Urinary bladder (tissue), 3 donors: ENCODE measurements at regions not wholly inside any gene's neighbourhood (a gene's known extent, or its start where the extent isn't known, plus 50 kb on each side); places are given as distances from the start of the nearest gene placed in this dataset.
"Not testable (repeated sequence)": the region's sequence is repeated elsewhere in the genome, so short reads cannot be mapped to it uniquely, and the experiment has no call there.

Experiments used
- DNase-seq: peaks from one replicate; pipeline ENCODE4 v3.0.0-alpha.2; 2015; ENCODE audit errors: extremely low spot score
- H3K27ac ChIP-seq: one replicate; pipeline ENCODE4 v1.5.1; 2013; ENCODE audit warnings: low read depth, mild to moderate bottlenecking, moderate library complexity
- H3K36me3 ChIP-seq: one replicate; pipeline ENCODE4 v1.6.1; 2013; ENCODE audit warnings: mild to moderate bottlenecking, moderate library complexity; ENCODE audit not compliant: insufficient read depth
- H3K4me1 ChIP-seq: one replicate; pipeline ENCODE4 v1.6.1; 2013; ENCODE audit warnings: mild to moderate bottlenecking, moderate library complexity; ENCODE audit not compliant: insufficient read depth
- H3K4me3 ChIP-seq: one replicate; pipeline ENCODE4 v1.5.1; 2013; ENCODE audit warnings: low read depth, low read length
- WGBS: extraction: QIAGEN DNeasy Blood & Tissue Kit; methylation state at CpG from one replicate; pipeline ENCODE4 v1.1.7; 2013; 5-methylcytosine and 5-hydroxymethylcytosine counted together
- donor health status: healthy with polysubstance abuse.
- donor health status: healthy.

DNA sequence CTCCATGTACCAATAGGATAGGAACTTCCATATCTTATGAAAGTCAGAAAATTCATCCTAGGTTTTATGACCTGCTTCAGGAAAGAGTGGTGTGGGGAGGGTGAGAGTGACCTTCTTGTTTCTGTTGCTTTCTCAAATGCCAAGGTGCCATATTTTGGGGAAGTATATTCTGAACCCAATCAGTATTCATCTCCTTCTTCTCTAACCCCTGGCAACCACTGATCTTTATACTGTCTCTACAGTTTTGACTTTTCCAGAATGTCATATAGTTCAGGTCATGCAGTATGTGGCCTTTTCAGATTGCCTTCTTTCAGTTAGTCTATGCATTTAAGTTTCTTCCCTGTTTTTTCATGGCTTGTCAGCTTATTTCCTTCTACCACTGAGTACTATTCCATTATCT lies 321.4 kb upstream of the SEMA6A start:
- H3K27ac ChIP-seq, result no peak overlapping the region
- no peaks in the 10 kb centered on the region for H3K4me1 ChIP-seq

DNA sequence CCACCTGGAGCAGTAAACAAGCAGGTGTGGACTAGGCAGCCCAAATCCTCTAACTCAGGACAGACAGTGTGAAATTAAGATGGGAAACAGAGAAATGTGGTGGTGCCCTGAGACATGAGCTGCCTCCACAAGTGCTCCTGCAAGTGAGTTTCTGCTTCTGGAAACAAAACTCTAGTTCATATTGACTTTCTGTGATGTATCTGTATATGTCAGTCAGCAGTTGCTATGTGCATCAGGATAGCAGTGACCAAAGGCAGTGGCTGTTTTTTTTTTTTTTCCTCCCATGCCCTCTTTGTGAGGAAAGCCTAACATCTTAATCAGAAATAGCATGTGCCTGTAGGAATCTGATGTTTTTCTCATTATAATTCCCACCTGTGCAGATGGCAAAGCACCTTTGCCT lies 318.4 kb upstream of the SEMA6A start:
- DNase-seq, result no peak

More for the DNA sequence above, 321.4 kb upstream of the SEMA6A start:
- Histone ChIP-seq H3K36me3 (no peaks in the 10 kb centered on the region), H3K4me3 (no peak overlapping the region)
- DNase-seq, result no peak

DNA sequence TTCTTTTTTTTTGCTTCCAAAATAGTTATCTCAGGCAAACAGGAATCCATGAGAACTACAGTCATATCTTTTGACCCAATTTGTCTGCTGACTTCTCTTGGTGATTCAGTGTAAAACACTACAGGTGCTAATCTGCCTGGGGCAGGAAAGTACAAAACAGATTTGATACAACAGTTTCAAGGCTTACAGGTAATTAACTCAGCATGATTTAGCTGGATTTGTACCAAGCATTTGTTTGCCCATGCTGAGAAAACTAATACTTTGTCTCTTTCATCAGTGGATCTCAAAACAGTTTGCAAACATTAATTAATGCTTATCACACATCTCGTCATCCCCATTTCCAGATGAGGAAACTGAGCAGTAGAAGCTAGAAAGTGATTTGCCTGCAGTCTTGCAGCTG lies 312.5 kb upstream of the SEMA6A start:
- WGBS, result 90% methylated on average over 1 of the region's 1 CpG
- Histone ChIP-seq H3K4me3 (no peak overlapping the region), H3K27ac (no peak overlapping the region), H3K4me1 (no peaks in the 10 kb centered on the region), H3K36me3 (no peaks in the 10 kb centered on the region)
- DNase-seq, result no peak

More for the DNA sequence above, 318.4 kb upstream of the SEMA6A start:
- Histone ChIP-seq H3K4me3 (no peak overlapping the region), H3K36me3 (no peaks in the 10 kb centered on the region), H3K4me1 (no peaks in the 10 kb centered on the region), H3K27ac (no peak overlapping the region)

DNA sequence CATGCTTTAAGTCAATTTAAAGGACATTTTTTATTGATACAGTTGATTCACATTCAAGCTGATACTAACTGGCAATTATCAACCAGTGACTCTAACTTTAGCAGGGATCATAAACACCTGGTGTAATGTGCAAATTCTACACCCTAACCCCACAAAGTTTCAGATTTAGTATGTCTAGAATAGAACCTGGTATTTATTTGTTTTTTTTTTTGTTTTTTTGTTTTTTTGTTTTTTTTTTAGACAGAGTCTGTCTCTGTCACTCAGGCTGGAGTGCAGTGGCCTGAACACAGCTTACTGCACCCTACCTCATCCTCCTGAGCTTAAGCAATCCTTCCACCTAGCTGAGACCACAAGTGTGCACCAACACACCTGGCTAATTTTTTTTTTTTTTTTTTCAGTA lies 311.2 kb upstream of the SEMA6A start:
- no peak for DNase-seq
- H3K36me3 ChIP-seq, result no peaks in the 10 kb centered on the region

DNA sequence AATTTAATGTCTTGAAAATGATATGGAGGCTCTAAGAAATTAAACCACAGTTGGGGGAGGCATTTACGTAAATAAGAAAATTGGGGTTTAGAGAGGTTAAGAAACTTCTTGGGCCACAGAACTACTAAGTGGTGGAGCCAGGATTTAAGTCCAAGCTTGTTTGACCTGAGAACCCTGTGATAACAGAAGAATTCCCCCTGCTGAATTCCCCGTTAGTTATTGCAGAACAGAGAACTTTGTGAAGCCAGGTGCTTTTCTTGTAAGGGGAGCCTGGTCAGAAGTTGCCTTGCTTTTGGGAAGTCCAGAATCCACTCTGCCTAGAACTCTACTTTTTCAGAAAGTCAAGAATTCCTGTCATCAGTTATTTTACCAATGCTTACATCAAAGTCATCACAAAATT lies 309.3 kb upstream of the SEMA6A start:
- H3K4me1 ChIP-seq, result no peaks in the 10 kb centered on the region
- H3K36me3 ChIP-seq, result no peaks in the 10 kb centered on the region
- no peak overlapping the region for H3K4me3 ChIP-seq
- DNase-seq, result no peak
- no peak overlapping the region for H3K27ac ChIP-seq
- WGBS, result 96% methylated on average over 2 of the region's 2 CpGs

More for the DNA sequence above, 311.2 kb upstream of the SEMA6A start:
- Histone ChIP-seq H3K4me3 (no peak overlapping the region), H3K27ac (no peak overlapping the region), H3K4me1 (no peaks in the 10 kb centered on the region)

DNA sequence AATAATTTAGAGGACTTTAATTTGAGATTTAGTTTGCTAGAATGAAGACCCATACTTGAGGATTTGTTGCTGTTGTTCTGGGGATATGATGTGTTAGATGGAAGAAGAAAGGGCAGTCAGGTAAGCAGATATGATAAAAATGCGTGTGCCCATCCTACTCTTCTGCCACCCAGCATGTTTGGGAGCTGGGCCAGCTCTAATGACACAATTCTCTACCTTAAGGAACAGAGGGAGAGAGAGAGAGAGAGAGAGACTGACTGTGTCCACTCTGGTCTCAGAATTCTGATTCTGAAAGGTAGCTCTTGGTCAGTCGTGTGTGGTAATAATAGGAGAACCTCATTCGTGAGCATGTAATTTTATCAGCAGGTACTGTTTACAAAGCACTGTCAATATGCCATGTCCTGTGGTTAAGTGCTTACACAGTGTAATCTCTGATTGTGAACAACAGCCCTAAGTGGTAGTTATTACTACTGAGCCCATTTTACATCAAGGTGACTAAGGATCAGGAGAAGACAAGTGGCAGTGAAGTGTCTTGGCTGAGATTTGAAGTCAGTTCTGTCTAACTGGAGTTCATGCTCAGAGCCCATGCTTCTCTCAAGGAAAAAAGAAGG lies 307.4 kb upstream of the SEMA6A start:
- no peak for DNase-seq
- H3K4me3 ChIP-seq, result no peak overlapping the region
- 68% methylated on average over 3 of the region's 3 CpGs for WGBS
- H3K4me1 ChIP-seq, result no peaks in the 10 kb centered on the region
- H3K36me3 ChIP-seq, result no peaks in the 10 kb centered on the region
- H3K27ac ChIP-seq, result no peak overlapping the region

DNA sequence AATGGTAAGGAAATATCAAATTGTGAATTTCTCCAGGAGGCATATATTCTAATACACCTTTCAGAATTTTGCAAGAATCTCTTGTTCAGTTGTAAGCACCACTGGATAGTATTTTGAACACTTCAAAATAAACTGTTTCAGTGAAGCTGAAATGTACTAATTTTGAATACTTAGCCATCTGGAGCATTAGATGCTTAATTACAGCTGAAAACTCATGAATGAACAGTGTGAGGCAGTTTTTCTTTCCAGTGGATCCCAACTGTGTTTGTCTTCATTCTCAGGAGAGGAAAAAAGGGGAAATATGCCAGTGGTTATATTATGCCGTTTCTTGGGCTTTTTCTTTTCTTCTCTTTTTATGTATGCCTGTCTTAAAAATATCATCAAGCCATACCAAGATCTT lies 306.0 kb upstream of the SEMA6A start:
- Histone ChIP-seq H3K4me3 (no peak overlapping the region), H3K36me3 (no peaks in the 10 kb centered on the region), H3K4me1 (no peaks in the 10 kb centered on the region), H3K27ac (no peak overlapping the region)
- DNase-seq, result no peak
- WGBS, result 88% methylated on average over 1 of the region's 1 CpG

DNA sequence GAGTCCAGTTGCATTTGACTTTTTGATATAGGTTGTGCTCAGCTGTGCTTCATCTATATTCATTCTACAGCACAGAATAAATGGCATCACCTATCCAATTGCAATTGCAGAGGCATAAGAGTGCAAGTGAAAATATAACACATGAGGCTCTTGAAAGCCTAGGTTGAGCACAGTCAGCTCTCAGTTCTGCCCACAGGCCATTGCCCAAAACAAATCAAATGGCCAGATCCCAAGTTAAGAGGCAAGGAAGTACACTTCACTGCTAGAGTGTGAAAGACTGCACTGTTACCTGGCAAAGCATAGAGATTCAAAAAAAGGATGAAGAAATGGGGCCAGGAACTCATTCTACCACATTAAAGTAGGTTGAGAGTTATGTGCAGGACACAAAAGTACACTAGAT lies 305.5 kb upstream of the SEMA6A start:
- Histone ChIP-seq H3K4me3 (no peak overlapping the region), H3K36me3 (no peaks in the 10 kb centered on the region), H3K4me1 (no peaks in the 10 kb centered on the region), H3K27ac (no peak overlapping the region)
- no peak for DNase-seq

DNA sequence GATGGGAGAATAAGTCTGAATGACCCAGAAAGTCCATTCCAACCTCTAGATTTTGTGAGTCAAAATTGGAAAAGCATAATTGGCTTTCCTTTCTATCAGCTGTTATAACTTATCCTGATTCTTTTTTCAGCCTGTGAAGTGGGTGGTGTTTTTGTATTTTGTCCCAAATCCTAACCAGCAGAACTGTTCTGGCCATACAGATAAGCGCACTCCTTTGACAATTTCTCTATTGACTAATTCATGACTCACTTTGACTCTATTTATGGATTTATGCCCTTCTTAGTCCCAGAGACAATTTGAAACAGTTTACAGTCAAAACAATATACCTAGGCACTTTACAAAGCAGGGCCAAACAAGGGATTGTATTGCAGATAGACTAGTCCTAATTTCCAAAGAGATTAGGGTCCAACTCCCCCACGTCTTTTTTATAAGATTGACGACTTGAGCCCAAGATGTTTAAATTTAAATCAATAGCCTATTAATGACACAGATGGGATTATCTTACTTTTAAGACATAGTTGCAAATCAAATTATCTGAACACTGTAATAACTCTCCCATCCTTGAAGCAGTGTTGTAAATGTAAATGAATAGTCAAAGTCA lies 301.7 kb upstream of the SEMA6A start:
- Histone ChIP-seq H3K4me1 (no peaks in the 10 kb centered on the region), H3K36me3 (no peaks in the 10 kb centered on the region), H3K27ac (no peak overlapping the region), H3K4me3 (no peak overlapping the region)
- DNase-seq, result no peak
- 82% methylated on average over 3 of the region's 3 CpGs for WGBS

DNA sequence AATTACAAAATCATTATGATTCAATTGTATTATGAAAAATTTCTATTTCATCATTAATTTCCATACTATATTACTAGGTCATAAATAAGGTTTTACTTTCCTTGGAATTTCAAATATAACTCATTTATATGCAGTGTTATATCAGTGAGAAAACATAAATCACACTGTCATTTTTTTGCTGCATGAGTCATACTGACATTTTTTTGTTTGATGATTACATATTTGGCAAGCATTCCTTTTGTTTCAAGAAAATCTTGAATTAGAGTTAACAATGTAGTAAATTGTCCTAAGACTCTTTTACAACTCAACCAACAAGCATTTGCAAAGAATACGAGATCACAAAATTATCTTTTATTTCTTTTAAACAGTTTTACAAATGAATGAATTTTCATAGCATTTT lies 298.4 kb upstream of the SEMA6A start:
- Histone ChIP-seq H3K4me3 (no peak overlapping the region), H3K27ac (no peak overlapping the region), H3K4me1 (no peaks in the 10 kb centered on the region), H3K36me3 (no peaks in the 10 kb centered on the region)
- 55% methylated on average over 1 of the region's 1 CpG for WGBS
- no peak for DNase-seq

DNA sequence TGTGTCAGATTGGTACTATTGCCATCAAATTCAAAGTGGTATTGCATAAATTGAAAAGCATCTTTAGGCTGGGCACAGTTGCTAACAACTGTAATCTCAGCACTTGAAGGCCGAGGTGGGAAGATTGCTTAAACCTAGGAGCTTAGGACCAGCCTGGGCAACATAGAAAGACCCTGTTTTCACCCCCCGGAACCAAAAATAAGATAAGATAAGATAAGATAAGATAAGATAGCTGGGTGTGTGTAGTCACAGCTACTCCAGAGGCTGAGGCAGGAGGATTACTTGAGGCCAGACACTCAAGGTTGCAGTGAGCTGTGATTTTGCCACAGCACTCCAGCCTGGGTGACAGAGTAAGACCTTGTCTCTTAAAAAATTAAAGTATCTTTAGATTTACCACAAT lies 297.9 kb upstream of the SEMA6A start:
- no peak overlapping the region for H3K27ac ChIP-seq
- 67% methylated on average over 2 of the region's 2 CpGs for WGBS
- H3K36me3 ChIP-seq, result no peaks in the 10 kb centered on the region
- DNase-seq, result no peak
- no peaks in the 10 kb centered on the region for H3K4me1 ChIP-seq
- no peak overlapping the region for H3K4me3 ChIP-seq

DNA sequence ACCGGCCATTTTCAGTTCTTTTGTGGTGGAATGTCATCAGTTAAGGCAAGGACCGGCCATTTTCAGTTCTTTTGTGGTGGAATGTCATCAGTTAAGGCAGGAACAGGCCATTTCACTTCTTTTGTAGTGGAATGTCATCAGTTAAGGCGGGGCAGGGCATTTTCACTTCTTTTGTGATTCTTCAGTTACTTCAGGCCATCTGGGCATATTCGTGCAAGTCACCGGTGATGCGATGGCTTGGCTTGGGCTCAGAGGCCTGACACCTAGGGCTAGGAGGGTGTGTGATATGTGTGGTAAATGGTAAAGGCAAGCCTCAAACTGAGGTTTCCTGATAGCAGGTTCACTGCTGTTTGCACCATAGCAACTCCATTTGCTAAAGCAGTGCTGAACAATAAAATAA lies 293.2 kb upstream of the SEMA6A start:
- WGBS, result 94% methylated on average over 6 of the region's 6 CpGs
- H3K36me3 ChIP-seq, H3K4me3 ChIP-seq, H3K4me1 ChIP-seq, DNase-seq, H3K27ac ChIP-seq: not testable (repeated sequence)

DNA sequence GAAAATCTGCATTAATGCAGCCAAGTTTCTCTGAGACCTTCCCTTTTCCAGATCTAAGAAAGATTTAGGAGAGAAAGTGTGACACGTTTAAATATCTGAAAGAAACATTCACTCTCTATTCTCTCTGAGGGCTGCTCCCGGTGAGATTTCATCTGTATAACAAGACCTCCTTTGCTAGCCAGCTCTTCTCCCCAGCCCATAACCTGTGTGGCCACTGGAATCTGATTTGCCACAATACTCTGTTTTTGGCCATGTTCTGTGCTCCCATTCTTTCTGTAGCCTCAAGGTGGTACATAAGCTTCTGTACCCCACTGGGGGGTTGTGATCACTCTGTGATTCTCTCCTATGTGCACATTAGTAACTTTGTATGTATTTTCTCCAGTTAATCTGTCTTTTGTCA lies 291.0 kb upstream of the SEMA6A start:
- WGBS, result 74% methylated on average over 2 of the region's 2 CpGs
- no peak overlapping the region for H3K27ac ChIP-seq
- no peak for DNase-seq

DNA sequence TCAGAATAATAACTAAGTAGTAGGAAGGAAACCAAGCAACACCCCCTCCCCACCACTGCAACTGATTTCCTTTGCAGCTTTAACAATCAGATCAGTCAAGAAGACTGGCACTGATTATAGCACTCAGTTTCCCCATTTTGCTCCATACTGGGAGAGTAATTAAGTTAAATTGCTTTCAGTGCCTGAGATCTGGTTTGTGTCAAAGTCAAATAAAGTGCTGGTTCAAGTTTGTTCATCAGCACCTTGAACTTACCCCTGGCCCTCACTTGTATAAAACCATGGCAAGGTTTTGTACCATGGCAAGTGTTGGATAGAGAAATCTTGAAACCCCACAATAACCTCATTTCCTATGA lies 290.2 kb upstream of the SEMA6A start:
- Histone ChIP-seq H3K36me3 (no peaks in the 10 kb centered on the region), H3K27ac (no peak overlapping the region), H3K4me3 (no peak overlapping the region), H3K4me1 (no peaks in the 10 kb centered on the region)
- DNase-seq, result no peak

More for the DNA sequence above, 291.0 kb upstream of the SEMA6A start:
- no peaks in the 10 kb centered on the region for H3K36me3 ChIP-seq
- H3K4me3 ChIP-seq, result no peak overlapping the region
- H3K4me1 ChIP-seq, result no peaks in the 10 kb centered on the region
